Upper lobe of right lung (tissue), 1 donor: ENCODE measurements at regions not wholly inside any gene's neighbourhood (a gene's known extent, or its start where the extent isn't known, plus 50 kb on each side); places are given as distances from the start of the nearest gene placed in this dataset.
A peak's percentile ranks its signal among the peaks of the same experiment; 100 is the strongest.

ENCODE experiments used
- ATAC-seq: fragments of 200-7000 bp; cut with Tn5 transposase; one replicate; pipeline ENCODE4 v1.9.1; 2020; ENCODE audit warnings: mild to moderate bottlenecking, moderate library complexity
- DNase-seq: peaks from one replicate; pipeline ENCODE4 v3.0.0-alpha.2; 2020
- H3K27ac ChIP-seq: fragments of 200-600 bp; one replicate; pipeline ENCODE4 v1.8.0; 2022
- H3K27me3 ChIP-seq: fragments of 200-600 bp; one replicate; pipeline ENCODE4 v1.8.0; 2022; ENCODE audit warnings: mild to moderate bottlenecking
- H3K36me3 ChIP-seq: fragments of 200-600 bp; one replicate; pipeline ENCODE4 v1.8.0; 2022
- H3K4me1 ChIP-seq: fragments of 200-600 bp; one replicate; pipeline ENCODE4 v1.8.0; 2022
- H3K4me3 ChIP-seq: fragments of 200-600 bp; one replicate; pipeline ENCODE4 v1.8.0; 2022; ENCODE audit warnings: mild to moderate bottlenecking
- H3K9me3 ChIP-seq: fragments of 200-600 bp; one replicate; pipeline ENCODE4 v1.8.0; 2022
- intact Hi-C: fragments of 100-400 bp; cut with DNase I; formaldehyde crosslinking; loops from one replicate; pipeline ENCODE4 v1.11.0; 2022
- TF ChIP-seq, protein P1 (sequence below): fragments of 200-600 bp; IDR thresholded peaks from one replicate; pipeline ENCODE4 v1.8.0; 2022; ENCODE audit warnings: antibody characterized with exemption
- donor health status: DM: no; HTN: yes; CAD: no; lungs with severe emphysema.

DNA sequence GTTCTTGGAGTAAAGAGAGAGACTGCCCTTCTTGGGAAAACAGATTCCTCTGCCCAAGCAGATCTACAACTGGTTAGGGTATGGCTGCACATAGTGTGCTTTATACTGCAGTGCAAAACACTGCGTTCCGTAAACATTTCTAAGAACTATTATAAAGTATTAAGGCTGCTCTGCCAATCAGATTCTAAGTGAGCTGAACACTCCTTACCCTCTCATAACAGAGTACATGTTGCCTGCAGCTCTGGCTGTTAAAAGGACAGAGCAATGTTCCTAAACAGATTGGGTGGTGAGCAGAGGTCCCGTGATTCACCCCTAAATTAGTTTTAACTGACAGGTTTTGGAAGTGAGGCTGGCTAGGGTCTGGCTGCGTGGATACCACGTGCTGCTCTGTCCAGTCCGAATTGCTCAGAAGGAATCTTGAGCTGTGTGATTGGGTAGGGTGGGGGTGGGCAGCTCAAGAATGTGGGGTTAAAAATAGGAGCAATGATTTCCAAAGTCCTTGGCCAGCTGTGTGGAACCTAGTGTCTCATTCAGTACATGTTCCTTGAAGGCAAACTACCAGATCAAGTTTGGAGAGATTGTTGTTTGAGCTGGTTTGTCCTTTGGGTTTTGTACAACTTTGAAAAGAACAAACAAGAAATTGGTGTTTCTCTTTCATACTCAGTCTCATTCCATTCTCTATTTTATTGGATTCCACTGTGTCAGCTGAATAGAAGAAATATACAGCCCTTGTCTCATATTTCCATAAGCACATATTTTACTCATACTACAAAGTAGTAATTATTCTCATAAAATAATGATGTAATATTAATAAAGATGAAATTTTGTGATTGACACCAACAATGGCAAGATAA lies 497.6 kb upstream of the CD180 start:
- Histone ChIP-seq H3K4me3 (no peak overlapping the region), H3K9me3 (no peaks in the 10 kb centered on the region), H3K27ac (peak overlapping the region; percentile 68), H3K36me3 (no peaks in the 10 kb centered on the region), H3K4me1 (peaks cover 16% of the 10 kb centered on the region), H3K27me3 (no peaks in the 10 kb centered on the region)
- ATAC-seq (peak; percentile 94), DNase-seq (peak; percentile 68)
- intact Hi-C loops = no loop called here
- TF ChIP-seq, protein P1, sequence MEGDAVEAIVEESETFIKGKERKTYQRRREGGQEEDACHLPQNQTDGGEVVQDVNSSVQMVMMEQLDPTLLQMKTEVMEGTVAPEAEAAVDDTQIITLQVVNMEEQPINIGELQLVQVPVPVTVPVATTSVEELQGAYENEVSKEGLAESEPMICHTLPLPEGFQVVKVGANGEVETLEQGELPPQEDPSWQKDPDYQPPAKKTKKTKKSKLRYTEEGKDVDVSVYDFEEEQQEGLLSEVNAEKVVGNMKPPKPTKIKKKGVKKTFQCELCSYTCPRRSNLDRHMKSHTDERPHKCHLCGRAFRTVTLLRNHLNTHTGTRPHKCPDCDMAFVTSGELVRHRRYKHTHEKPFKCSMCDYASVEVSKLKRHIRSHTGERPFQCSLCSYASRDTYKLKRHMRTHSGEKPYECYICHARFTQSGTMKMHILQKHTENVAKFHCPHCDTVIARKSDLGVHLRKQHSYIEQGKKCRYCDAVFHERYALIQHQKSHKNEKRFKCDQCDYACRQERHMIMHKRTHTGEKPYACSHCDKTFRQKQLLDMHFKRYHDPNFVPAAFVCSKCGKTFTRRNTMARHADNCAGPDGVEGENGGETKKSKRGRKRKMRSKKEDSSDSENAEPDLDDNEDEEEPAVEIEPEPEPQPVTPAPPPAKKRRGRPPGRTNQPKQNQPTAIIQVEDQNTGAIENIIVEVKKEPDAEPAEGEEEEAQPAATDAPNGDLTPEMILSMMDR = no peak

DNA sequence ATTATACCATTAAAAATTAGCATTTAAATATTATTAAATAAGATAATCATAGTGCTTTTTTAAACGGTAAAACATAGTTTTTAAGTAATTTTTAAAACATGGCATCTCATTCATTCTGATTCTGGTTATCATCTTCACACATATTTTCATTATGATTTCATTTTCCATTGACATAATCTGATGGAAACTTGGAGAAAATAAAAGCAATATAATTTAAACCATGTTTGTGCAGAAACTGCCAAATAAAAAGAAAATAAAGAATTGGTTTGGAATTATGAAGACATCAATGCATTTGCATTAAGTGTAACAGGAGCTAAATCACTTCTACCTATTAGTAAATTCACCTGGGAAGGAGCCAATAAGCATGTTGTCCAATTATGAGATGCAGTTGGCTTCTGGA lies 490.1 kb upstream of the CD180 start:
- Histone ChIP-seq H3K4me3 (no peak overlapping the region), H3K4me1 (no peaks in the 10 kb centered on the region), H3K27me3 (no peaks in the 10 kb centered on the region), H3K36me3 (no peaks in the 10 kb centered on the region), H3K9me3 (no peaks in the 10 kb centered on the region), H3K27ac (no peak overlapping the region)
- no peak for ATAC-seq
- TF ChIP-seq, protein P1 = no peak
- DNase-seq = no peak
- intact Hi-C loops = no loop called here

DNA sequence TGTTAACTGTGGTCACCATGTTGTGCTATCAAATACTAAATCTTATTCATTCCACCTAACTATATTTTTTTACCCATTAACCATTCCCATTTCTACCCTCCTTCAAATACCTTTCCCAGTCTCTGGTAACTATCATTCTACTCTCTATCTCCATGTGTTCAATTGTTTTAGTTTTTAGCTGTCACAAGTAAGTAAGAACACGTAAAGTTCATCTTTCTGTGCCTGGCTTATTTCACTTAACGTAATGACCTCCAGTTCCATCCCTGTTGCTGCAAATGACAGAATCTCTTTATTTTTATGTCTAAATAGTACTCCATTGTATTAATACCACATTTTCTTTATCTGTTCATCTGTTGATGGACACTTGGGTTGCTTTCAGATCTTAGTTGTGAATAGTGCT lies 485.1 kb upstream of the CD180 start:
- Histone ChIP-seq H3K36me3 (no peaks in the 10 kb centered on the region), H3K27ac (no peak overlapping the region), H3K27me3 (no peaks in the 10 kb centered on the region), H3K4me3 (no peak overlapping the region), H3K9me3 (no peaks in the 10 kb centered on the region), H3K4me1 (no peaks in the 10 kb centered on the region)
- DNase-seq = no peak
- ATAC-seq = no peak
- intact Hi-C loops = no loop called here
- TF ChIP-seq, protein P1 = no peak

DNA sequence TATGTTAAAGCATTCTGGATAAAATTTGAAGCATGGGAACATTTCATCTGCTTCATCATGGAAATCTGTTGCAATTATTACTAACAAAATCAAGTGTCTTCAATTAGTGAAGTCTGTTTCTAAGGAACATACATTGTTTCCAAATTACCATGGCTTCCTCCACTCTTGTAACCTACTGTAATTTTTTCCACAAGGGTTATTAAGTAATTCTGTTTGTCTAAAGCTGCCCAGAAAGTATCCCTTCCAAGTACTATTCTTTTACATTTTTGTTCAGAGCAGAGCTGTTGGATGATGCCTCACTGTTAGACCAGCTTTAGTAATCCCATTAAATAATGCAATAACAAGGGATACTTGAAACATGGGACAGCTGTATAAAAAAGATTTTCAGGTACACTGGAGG lies 483.5 kb upstream of the CD180 start:
- ATAC-seq (no peak), DNase-seq (no peak)
- TF ChIP-seq, protein P1 = no peak
- no peaks in the 10 kb centered on the region for H3K4me1 ChIP-seq
- H3K9me3 ChIP-seq = no peaks in the 10 kb centered on the region
- no peak overlapping the region for H3K27ac ChIP-seq
- intact Hi-C loops = no loop called here
- no peaks in the 10 kb centered on the region for H3K36me3 ChIP-seq
- no peaks in the 10 kb centered on the region for H3K27me3 ChIP-seq
- H3K4me3 ChIP-seq = no peak overlapping the region

DNA sequence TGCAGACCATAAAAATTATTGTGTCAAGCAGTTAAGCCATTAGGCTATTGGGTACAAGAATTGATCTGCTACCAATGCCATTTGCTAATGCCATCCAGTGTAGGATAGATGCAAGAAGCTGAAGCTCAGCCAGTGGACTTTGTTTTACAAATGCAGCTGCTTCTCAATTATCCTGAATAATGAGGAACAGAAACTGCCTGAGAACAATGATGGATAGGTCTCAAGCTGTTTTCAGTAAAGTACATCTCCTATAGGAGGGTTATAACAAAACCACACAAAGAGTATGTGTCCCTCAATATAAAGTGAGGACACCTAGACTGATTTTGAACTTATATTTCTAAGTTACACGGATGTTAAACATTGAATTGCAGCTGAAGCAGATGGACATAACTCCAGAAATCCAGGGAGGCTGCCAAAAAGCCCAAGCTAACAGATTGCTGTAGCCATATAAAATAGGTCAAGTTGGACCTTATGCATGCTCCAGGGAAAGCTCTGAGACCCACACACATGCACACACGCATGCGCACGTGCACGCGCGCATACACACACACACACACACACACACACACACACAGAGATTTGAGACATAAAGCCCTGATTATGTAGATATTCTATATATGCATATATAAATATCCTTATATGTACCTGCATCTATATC lies 482.7 kb upstream of the CD180 start:
- Histone ChIP-seq H3K4me3 (no peak overlapping the region), H3K36me3 (no peaks in the 10 kb centered on the region), H3K27me3 (no peaks in the 10 kb centered on the region), H3K27ac (no peak overlapping the region), H3K4me1 (no peaks in the 10 kb centered on the region), H3K9me3 (no peaks in the 10 kb centered on the region)
- TF ChIP-seq, protein P1 = no peak
- ATAC-seq (no peak), DNase-seq (no peak)
- intact Hi-C loops = no loop called here
